ENCODE measurements at regions not wholly inside any gene's neighbourhood (a gene's known extent, or its start where the extent isn't known, plus 50 kb on each side); places are given as distances from the start of the nearest gene placed in this dataset.
A peak's percentile ranks its signal among the peaks of the same experiment; 100 is the strongest.

DNA sequence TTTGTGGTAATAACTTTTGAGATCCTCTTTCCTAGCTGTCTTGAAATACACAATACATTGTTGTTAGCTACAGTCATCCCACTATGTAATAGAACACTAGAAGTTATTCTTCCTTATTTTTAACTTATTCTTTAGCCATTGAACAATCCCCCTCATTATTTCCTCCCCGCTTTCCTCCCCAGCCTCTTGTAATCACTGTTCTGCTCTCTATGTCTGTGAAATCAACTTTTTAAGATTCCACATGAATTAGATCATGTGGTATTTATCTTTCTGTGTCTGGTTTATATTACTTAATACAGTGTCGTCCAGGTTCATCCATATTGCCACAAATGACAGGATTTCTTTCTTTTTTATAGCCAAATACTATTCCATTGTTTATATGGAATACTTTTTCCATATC is 72.9 kb downstream of the SLC10A2 start:
- TF ChIP-seq, protein P1, sequence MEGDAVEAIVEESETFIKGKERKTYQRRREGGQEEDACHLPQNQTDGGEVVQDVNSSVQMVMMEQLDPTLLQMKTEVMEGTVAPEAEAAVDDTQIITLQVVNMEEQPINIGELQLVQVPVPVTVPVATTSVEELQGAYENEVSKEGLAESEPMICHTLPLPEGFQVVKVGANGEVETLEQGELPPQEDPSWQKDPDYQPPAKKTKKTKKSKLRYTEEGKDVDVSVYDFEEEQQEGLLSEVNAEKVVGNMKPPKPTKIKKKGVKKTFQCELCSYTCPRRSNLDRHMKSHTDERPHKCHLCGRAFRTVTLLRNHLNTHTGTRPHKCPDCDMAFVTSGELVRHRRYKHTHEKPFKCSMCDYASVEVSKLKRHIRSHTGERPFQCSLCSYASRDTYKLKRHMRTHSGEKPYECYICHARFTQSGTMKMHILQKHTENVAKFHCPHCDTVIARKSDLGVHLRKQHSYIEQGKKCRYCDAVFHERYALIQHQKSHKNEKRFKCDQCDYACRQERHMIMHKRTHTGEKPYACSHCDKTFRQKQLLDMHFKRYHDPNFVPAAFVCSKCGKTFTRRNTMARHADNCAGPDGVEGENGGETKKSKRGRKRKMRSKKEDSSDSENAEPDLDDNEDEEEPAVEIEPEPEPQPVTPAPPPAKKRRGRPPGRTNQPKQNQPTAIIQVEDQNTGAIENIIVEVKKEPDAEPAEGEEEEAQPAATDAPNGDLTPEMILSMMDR (IDR thresholded peaks at IDR 0.05; ENCODE audit: insufficient read depth, low read depth, low read length, missing control alignments) = no peak
- H3K4me3 ChIP-seq (ENCODE audit: low read depth, low read length) = no peak overlapping the region
- no peak for DNase-seq (ENCODE audit: low read depth)

GRCh38 chr13:102984210-102984609 is 82.0 kb downstream of the SLC10A2 start:
- no peak overlapping the region for H3K4me3 ChIP-seq (ENCODE audit: low read depth, low read length)
- TF ChIP-seq, protein P1 (IDR thresholded peaks at IDR 0.05; ENCODE audit: insufficient read depth, low read depth, low read length, missing control alignments) = no peak
- DNase-seq (ENCODE audit: low read depth) = no peak

- DNase-seq (ENCODE audit: low read depth) = no peak
- TF ChIP-seq, protein P1 (IDR thresholded peaks at IDR 0.05; ENCODE audit: insufficient read depth, low read depth, low read length, missing control alignments) = no peak
- H3K4me3 ChIP-seq (ENCODE audit: low read depth, low read length) = no peak overlapping the region
Observed at GRCh38 chr13:102983496-102983895, 82.7 kb downstream of the SLC10A2 start.

DNA sequence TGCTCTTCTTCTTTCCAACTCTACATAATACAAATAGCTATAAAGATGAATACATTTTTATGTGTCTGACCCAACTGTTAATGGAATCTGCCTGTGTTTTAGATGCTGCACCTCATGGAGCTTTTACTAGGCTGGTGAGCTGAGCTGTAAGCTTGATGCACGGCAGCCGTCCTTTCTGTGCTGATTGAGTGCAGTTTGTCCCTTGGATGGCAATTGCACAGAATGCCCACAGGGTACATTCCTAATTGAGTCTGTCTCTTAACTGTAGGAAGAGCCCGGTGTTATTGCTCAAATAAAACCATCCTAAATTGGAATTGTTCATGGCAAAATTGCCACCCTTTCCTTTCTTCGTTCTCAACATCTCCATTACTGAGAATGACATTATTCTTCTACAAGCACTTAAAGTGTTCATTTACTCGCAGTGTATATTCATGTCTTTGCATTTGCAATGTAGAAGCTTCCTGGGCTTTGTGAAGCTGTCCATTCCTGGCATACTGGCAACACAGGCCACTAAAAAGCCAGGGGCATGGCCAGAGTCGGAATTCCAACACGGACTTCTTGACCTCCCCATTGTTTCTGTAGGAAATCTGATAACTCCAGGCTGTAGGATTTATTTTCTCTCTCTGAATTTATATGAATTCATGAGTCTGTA is 85.8 kb downstream of the SLC10A2 start:
- TF ChIP-seq, protein P1 (IDR thresholded peaks at IDR 0.05; ENCODE audit: insufficient read depth, low read depth, low read length, missing control alignments) = no peak
- no peak overlapping the region for H3K4me3 ChIP-seq (ENCODE audit: low read depth, low read length)
- DNase-seq (ENCODE audit: low read depth) = no peak

- no peak overlapping the region; the same call in 1 of the 2 replicates for H3K4me3 ChIP-seq (ENCODE audit: low read depth, low read length)
- peak; percentile 38 for DNase-seq (ENCODE audit: low read depth)
- TF ChIP-seq, protein P1 (IDR thresholded peaks at IDR 0.05; ENCODE audit: insufficient read depth, low read depth, low read length, missing control alignments) = no peak
Observed at GRCh38 chr13:102978168-102978567, 88.0 kb downstream of the SLC10A2 start.

DNA sequence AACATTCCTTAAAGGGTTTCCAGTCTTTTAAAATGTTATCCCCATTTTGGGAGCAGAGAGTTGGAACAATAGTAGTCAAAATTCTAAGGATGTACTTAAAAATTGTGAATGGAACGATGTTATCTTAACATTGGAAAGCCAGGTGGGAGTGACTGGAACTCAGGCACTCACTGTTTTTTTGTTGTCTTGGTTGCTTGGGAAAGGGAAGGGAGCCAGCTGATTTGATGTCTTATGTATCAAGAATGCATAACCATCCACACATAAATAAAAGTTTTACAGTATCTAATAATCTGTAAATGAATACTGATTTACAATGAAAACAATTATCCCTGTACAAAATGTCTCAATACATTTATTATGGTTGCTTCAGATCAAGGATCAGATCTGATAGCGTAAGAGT is 88.7 kb downstream of the SLC10A2 start:
- no peak for DNase-seq (ENCODE audit: low read depth)
- TF ChIP-seq, protein P1 (IDR thresholded peaks at IDR 0.05; ENCODE audit: insufficient read depth, low read depth, low read length, missing control alignments) = no peak
- no peak overlapping the region for H3K4me3 ChIP-seq (ENCODE audit: low read depth, low read length)
